HG03196 (cell line): ENCODE measurements at regions not wholly inside any gene's neighbourhood (a gene's known extent, or its start where the extent isn't known, plus 50 kb on each side); places are given as distances from the start of the nearest gene placed in this dataset.
A peak's percentile ranks its signal among the peaks of the same experiment; 100 is the strongest.

ENCODE experiments used
- ATAC-seq: cut with Tn5 transposase; IDR thresholded peaks from one replicate; pipeline ENCODE4 v1.9.1; 2021; ENCODE audit not compliant: unreplicated experiment

- no peak for ATAC-seq
These were observed 376.7 kb upstream of the DDI1 start for GRCh38 chr11:103659743-103660142.

- no peak for ATAC-seq
These were observed 375.3 kb upstream of the DDI1 start for GRCh38 chr11:103661185-103661584.

GRCh38 chr11:103661991-103662390 lies 374.4 kb upstream of the DDI1 start:
- ATAC-seq = no peak

GRCh38 chr11:103662880-103663279 lies 373.6 kb upstream of the DDI1 start:
- no peak for ATAC-seq

- ATAC-seq = no peak
These were observed 367.6 kb upstream of the DDI1 start for GRCh38 chr11:103668859-103669258.

GRCh38 chr11:103671143-103671651 lies 365.2 kb upstream of the DDI1 start:
- ATAC-seq = no peak

- ATAC-seq = no peak
These were observed 362.7 kb upstream of the DDI1 start for GRCh38 chr11:103673773-103674172.

GRCh38 chr11:103676413-103676812 lies 360.0 kb upstream of the DDI1 start:
- ATAC-seq = no peak

GRCh38 chr11:103680826-103681225 lies 355.6 kb upstream of the DDI1 start:
- no peak for ATAC-seq

- ATAC-seq = no peak
These were observed 354.6 kb upstream of the DDI1 start for GRCh38 chr11:103681855-103682254.

- ATAC-seq = peak; percentile 93
These were observed 353.9 kb upstream of the DDI1 start for GRCh38 chr11:103682318-103683184.

GRCh38 chr11:103683576-103683975 lies 352.9 kb upstream of the DDI1 start:
- ATAC-seq = no peak

- no peak for ATAC-seq
These were observed 347.5 kb upstream of the DDI1 start for GRCh38 chr11:103688924-103689323.

- ATAC-seq = no peak
These were observed 346.1 kb upstream of the DDI1 start for GRCh38 chr11:103690356-103690755.

- no peak for ATAC-seq
These were observed 340.3 kb upstream of the DDI1 start for GRCh38 chr11:103696123-103696522.

- no peak for ATAC-seq
These were observed 337.2 kb upstream of the DDI1 start for GRCh38 chr11:103699216-103699615.

- ATAC-seq = no peak
These were observed 336.8 kb upstream of the DDI1 start for GRCh38 chr11:103699656-103700055.

GRCh38 chr11:103700622-103701021 lies 335.8 kb upstream of the DDI1 start:
- ATAC-seq = no peak

- no peak for ATAC-seq
These were observed 333.0 kb upstream of the DDI1 start for GRCh38 chr11:103703437-103703836.

- ATAC-seq = no peak
These were observed 332.5 kb upstream of the DDI1 start for GRCh38 chr11:103703954-103704353.

GRCh38 chr11:103705642-103706041 lies 330.8 kb upstream of the DDI1 start:
- no peak for ATAC-seq

- no peak for ATAC-seq
These were observed 327.1 kb upstream of the DDI1 start for GRCh38 chr11:103709371-103709770.

- no peak for ATAC-seq
These were observed 322.2 kb upstream of the DDI1 start for GRCh38 chr11:103714246-103714645.
